HCT116 (cell line): ENCODE measurements at regions not wholly inside any gene's neighbourhood (a gene's known extent, or its start where the extent isn't known, plus 50 kb on each side); places are given as distances from the start of the nearest gene placed in this dataset.

Experiments
- ATAC-seq: fragments of 200-7000 bp; cut with Tn5 transposase; 2 replicates; pipeline ENCODE4 v1.9.1; 2020; ENCODE audit warnings: mild to moderate bottlenecking, moderate library complexity
- BruUV-seq: library from RNA; stranded (reverse); fragments of 400-500 nt; replicated peaks from 2 replicates; lab custom pipeline; 2021; lab: Mats Ljungman, UMichigan
- CTCF ChIA-PET: fragments of 300-600 bp; sonication (Branson Sonifier 250); formaldehyde crosslinking; loops from one replicate; lab custom pipeline; 2021; ENCODE audit warnings: antibody characterized with exemption; lab: Charles Lee
- POLR2A ChIA-PET: fragments of 300-600, 350-600 bp; sonication (Branson Sonifier 250); formaldehyde crosslinking; loops from one replicate; lab custom pipeline; 2021; ENCODE audit warnings: antibody characterized with exemption; lab: Charles Lee
- RAD21 ChIA-PET, 2 experiments: fragments of 300-600 bp; sonication (Branson Sonifier 250); formaldehyde crosslinking; loops; one replicate each; lab custom pipeline; 2023; ENCODE audit warnings: low total read pairs in 2 of 2; ENCODE audit not compliant: uncharacterized antibody in 2 of 2, unreplicated experiment in 2 of 2, low non-redundant PET in 1 of 2; lab: Charles Lee
- DNase-seq: peaks from one replicate; pipeline ENCODE4 v3.0.0-alpha.2; 2010; ENCODE audit warnings: low read depth, low spot score
- H2AFZ ChIP-seq: fragments of 200-600 bp; shearing (Covaris generic), sonication (generic); 2 replicates; pipeline ENCODE4 v1.6.1; 2017; ENCODE audit warnings: low read depth, mixed run types, mixed read lengths, antibody characterized with exemption, low read length; ENCODE audit not compliant: poor library complexity, severe bottlenecking
- H3K27ac ChIP-seq: 2 replicates; pipeline ENCODE4 v1.5.1; 2012; ENCODE audit warnings: low read depth, low read length
- H3K27me3 ChIP-seq: fragments of 200-600 bp; sonication (generic); 2 replicates; pipeline ENCODE4 v1.6.1; 2016; ENCODE audit warnings: mixed run types, low read length, mixed read lengths; ENCODE audit not compliant: insufficient read depth
- H3K36me3 ChIP-seq, 2 experiments: fragments of 200-500 bp in 1 of 2; fragments of 200-600 bp in 1 of 2; sonication (Bioruptor generic) in 1 of 2; sonication (generic) in 1 of 2; 2 replicates each; pipeline versions ENCODE4 v1.5.1 to v1.6.1; 2014 to 2016; ENCODE audit warnings: low read length in 2 of 2, inconsistent platforms in 1 of 2, mixed read lengths in 1 of 2, mixed run types in 1 of 2; ENCODE audit not compliant: insufficient read depth in 2 of 2, control insufficient read depth in 1 of 2
- H3K4me1 ChIP-seq, 2 experiments: fragments of 200-600 bp in 1 of 2; sonication (generic) in 1 of 2; 2 replicates each; pipeline versions ENCODE4 v1.5.1 to v1.6.1; 2012 to 2017; ENCODE audit warnings: low read length in 2 of 2, inconsistent platforms in 1 of 2, mild to moderate bottlenecking in 1 of 2, mixed read lengths in 1 of 2, mixed run types in 1 of 2, moderate library complexity in 1 of 2; ENCODE audit not compliant: insufficient read depth in 2 of 2, control insufficient read depth in 1 of 2
- H3K4me2 ChIP-seq: fragments of 200-600 bp; sonication (generic); 2 replicates; pipeline ENCODE4 v1.6.1; 2017; ENCODE audit warnings: mixed run types, low read length, mixed read lengths
- H3K4me3 ChIP-seq, 2 experiments: fragments of 200-600 bp in 1 of 2; sonication (generic) in 1 of 2; replicated peaks in 1 of 2; 2 replicates each; pipeline ENCODE4 v1.5.1; 2011 to 2016; ENCODE audit warnings: low read length in 2 of 2, control low read depth in 1 of 2, low read depth in 1 of 2, mild to moderate bottlenecking in 1 of 2, mixed read lengths in 1 of 2, mixed run types in 1 of 2
- H3K79me2 ChIP-seq: fragments of 200-600 bp; sonication (generic); 2 replicates; pipeline ENCODE4 v1.6.1; 2017; ENCODE audit warnings: mild to moderate bottlenecking, mixed run types, low read length, moderate library complexity, mixed read lengths; ENCODE audit not compliant: insufficient read depth
- H3K9ac ChIP-seq: fragments of 200-600 bp; sonication (generic); 2 replicates; pipeline ENCODE4 v1.6.1; 2016; ENCODE audit warnings: low read length, mixed read lengths
- H3K9me2 ChIP-seq: fragments of 200-600 bp; sonication (generic), shearing (Covaris generic); 2 replicates; pipeline ENCODE4 v1.6.1; 2017; ENCODE audit warnings: mixed run types, mild to moderate bottlenecking, moderate library complexity; ENCODE audit not compliant: insufficient read depth
- H3K9me3 ChIP-seq, 2 experiments: fragments of 200-500 bp in 1 of 2; fragments of 200-600 bp in 1 of 2; sonication (Bioruptor generic) in 1 of 2; sonication (generic) in 1 of 2; 2 replicates each; pipeline ENCODE4 v1.6.1; 2014 to 2017; ENCODE audit warnings: low read length in 2 of 2, mixed read lengths in 2 of 2, inconsistent platforms in 1 of 2, low read depth in 1 of 2, mild to moderate bottlenecking in 1 of 2, mixed run types in 1 of 2, moderate library complexity in 1 of 2; ENCODE audit not compliant: control insufficient read depth in 1 of 2, insufficient read depth in 1 of 2
- H4K20me1 ChIP-seq: fragments of 200-600 bp; sonication (generic), shearing (Covaris generic); 2 replicates; pipeline ENCODE4 v1.6.1; 2017; ENCODE audit warnings: mixed run types, mild to moderate bottlenecking, moderate library complexity; ENCODE audit not compliant: insufficient read depth
- CBX3 ChIP-seq: IDR thresholded peaks from 2 replicates; pipeline ENCODE4 v1.6.1; 2012; ENCODE audit warnings: low read depth
- ELF1 ChIP-seq: IDR thresholded peaks from 2 replicates; pipeline ENCODE4 v1.6.1; 2012; ENCODE audit warnings: low read depth, borderline replicate concordance
- EZH2 ChIP-seq: fragments of 200-600 bp; sonication (generic); IDR thresholded peaks from 2 replicates; pipeline ENCODE4 v1.6.1; 2017; ENCODE audit warnings: antibody characterized with exemption, mixed run types
- EZH2phosphoT487 ChIP-seq: fragments of 200-600 bp; IDR thresholded peaks from 2 replicates; pipeline ENCODE4 v1.6.1; 2018; ENCODE audit warnings: antibody characterized with exemption, borderline replicate concordance
- JUND ChIP-seq: IDR thresholded peaks from 2 replicates; pipeline ENCODE4 v1.6.1; 2012
- POLR2A ChIP-seq: IDR thresholded peaks from 2 replicates; pipeline ENCODE4 v1.7.0; 2011; ENCODE audit warnings: borderline replicate concordance; ENCODE audit not compliant: insufficient read depth, insufficient read length; ENCODE audit errors: extremely low read depth
- RAD21 ChIP-seq: IDR thresholded peaks from 2 replicates; pipeline ENCODE4 v1.6.1; 2012; ENCODE audit warnings: low read depth, mild to moderate bottlenecking
- SIN3A ChIP-seq: IDR thresholded peaks from 2 replicates; pipeline ENCODE4 v1.6.1; 2012; ENCODE audit warnings: low read depth
- SP1 ChIP-seq: IDR thresholded peaks from 2 replicates; pipeline ENCODE4 v1.6.1; 2012; ENCODE audit warnings: low read depth
- SRF ChIP-seq: IDR thresholded peaks from 2 replicates; pipeline ENCODE4 v1.6.1; 2012; ENCODE audit warnings: low read depth
- TCF7L2 ChIP-seq: IDR thresholded peaks from 2 replicates; pipeline ENCODE4 v1.7.0; 2011; ENCODE audit warnings: borderline replicate concordance, inconsistent platforms; ENCODE audit not compliant: insufficient read depth, insufficient read length; ENCODE audit errors: extremely low read depth
- ZNF274 ChIP-seq: fragments of 200-500 bp; sonication (Bioruptor generic); IDR thresholded peaks from 2 replicates; pipeline ENCODE4 v1.6.1; 2014; ENCODE audit warnings: mild to moderate bottlenecking, low read depth, low read length, inconsistent platforms
- intact Hi-C: fragments of 100-400 bp; cut with micrococcal nuclease; formaldehyde crosslinking; loops from 2 replicates; pipeline ENCODE4 v1.10.0; 2022
- TF ChIP-seq, protein P1 (sequence below): IDR thresholded peaks from 2 replicates; pipeline ENCODE4 v1.6.1; 2012; ENCODE audit warnings: low read depth
- TF ChIP-seq, protein P2 (sequence below): IDR thresholded peaks from 2 replicates; pipeline ENCODE4 v1.6.1; 2011; ENCODE audit warnings: mild to moderate bottlenecking, low read length, moderate library complexity; ENCODE audit not compliant: insufficient replicate concordance; ENCODE audit errors: extremely low read depth
- TF ChIP-seq, protein P3 (sequence below): IDR thresholded peaks from 2 replicates; pipeline ENCODE4 v1.6.1; 2012

DNA sequence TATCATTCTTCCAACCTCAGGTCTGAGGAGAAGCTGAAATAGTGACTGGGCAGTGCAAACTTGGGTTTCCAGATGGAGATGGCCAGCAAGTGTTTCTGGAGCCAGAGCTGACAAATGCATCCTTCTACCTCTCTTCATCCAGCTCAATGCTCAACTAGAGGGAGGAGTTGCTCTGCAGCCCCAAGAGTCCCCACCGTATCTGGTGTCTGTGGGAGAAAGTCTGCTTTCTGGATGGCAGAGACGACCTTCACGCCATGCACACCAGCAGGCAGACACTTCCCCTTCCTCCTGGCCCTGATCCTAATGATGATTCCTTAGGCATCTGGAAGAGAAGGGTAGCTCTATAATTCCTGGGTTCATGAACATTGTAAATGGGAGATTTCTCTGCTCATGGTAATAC is 127.4 kb upstream of the SPACA1 start (continued):
- TF ChIP-seq, protein P1, sequence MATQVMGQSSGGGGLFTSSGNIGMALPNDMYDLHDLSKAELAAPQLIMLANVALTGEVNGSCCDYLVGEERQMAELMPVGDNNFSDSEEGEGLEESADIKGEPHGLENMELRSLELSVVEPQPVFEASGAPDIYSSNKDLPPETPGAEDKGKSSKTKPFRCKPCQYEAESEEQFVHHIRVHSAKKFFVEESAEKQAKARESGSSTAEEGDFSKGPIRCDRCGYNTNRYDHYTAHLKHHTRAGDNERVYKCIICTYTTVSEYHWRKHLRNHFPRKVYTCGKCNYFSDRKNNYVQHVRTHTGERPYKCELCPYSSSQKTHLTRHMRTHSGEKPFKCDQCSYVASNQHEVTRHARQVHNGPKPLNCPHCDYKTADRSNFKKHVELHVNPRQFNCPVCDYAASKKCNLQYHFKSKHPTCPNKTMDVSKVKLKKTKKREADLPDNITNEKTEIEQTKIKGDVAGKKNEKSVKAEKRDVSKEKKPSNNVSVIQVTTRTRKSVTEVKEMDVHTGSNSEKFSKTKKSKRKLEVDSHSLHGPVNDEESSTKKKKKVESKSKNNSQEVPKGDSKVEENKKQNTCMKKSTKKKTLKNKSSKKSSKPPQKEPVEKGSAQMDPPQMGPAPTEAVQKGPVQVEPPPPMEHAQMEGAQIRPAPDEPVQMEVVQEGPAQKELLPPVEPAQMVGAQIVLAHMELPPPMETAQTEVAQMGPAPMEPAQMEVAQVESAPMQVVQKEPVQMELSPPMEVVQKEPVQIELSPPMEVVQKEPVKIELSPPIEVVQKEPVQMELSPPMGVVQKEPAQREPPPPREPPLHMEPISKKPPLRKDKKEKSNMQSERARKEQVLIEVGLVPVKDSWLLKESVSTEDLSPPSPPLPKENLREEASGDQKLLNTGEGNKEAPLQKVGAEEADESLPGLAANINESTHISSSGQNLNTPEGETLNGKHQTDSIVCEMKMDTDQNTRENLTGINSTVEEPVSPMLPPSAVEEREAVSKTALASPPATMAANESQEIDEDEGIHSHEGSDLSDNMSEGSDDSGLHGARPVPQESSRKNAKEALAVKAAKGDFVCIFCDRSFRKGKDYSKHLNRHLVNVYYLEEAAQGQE: no peak
- TF ChIP-seq SRF: no peak
- TF ChIP-seq POLR2A: no peak

DNA sequence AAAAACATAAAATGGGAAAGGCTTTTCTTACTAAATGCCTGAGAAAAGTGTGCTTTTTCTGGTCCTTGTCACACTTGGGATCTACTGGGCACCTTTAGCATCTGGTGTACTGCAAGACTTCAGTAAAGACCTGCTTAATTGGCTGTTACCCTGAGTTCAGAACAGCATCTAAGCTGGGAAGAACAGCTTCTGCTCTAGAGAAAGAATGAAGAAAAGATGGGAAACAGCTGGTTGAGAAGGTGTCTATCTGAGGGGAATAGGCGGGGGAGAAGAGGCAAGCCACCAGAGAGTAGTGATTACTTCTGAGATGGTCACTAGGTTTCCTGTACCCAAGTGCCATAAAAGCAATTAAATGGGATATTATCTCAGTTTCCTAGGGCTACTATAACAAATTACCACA is 128.2 kb upstream of the SPACA1 start:
- no peak for ATAC-seq
- no peaks in the 10 kb centered on the region for H3K9me2 ChIP-seq
- no peak overlapping the region for H3K4me2 ChIP-seq
- H3K79me2 ChIP-seq: no peaks in the 10 kb centered on the region
- intact Hi-C loops: no loop called here
- peaks cover 3% of the 10 kb centered on the region; the same call in 1 of the 2 replicates for H3K27me3 ChIP-seq
- H3K9ac ChIP-seq: no peak overlapping the region
- H3K27ac ChIP-seq: no peak overlapping the region
- no peaks in the 10 kb centered on the region for H3K9me3 ChIP-seq
- H3K36me3 ChIP-seq: no peaks in the 10 kb centered on the region
- no peaks in the 10 kb centered on the region for H4K20me1 ChIP-seq
- BruUV-seq: no TSS peak
- POLR2A ChIA-PET: no interaction called here
- RAD21 ChIA-PET: no interaction called here
- no peak overlapping the region for H2AFZ ChIP-seq
- H3K4me3 ChIP-seq: no peak overlapping the region
- DNase-seq: no peak
- TF ChIP-seq RAD21 (no peak), ELF1 (no peak), EZH2phosphoT487 (no peak), SP1 (no peak), SIN3A (no peak), CBX3 (no peak), EZH2 (no peak), TCF7L2 (no peak), ZNF274 (no peak), JUND (no peak), SRF (no peak)
- TF ChIP-seq, protein P2, sequence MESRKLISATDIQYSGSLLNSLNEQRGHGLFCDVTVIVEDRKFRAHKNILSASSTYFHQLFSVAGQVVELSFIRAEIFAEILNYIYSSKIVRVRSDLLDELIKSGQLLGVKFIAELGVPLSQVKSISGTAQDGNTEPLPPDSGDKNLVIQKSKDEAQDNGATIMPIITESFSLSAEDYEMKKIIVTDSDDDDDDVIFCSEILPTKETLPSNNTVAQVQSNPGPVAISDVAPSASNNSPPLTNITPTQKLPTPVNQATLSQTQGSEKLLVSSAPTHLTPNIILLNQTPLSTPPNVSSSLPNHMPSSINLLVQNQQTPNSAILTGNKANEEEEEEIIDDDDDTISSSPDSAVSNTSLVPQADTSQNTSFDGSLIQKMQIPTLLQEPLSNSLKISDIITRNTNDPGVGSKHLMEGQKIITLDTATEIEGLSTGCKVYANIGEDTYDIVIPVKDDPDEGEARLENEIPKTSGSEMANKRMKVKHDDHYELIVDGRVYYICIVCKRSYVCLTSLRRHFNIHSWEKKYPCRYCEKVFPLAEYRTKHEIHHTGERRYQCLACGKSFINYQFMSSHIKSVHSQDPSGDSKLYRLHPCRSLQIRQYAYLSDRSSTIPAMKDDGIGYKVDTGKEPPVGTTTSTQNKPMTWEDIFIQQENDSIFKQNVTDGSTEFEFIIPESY: no peak
- TF ChIP-seq, protein P3, sequence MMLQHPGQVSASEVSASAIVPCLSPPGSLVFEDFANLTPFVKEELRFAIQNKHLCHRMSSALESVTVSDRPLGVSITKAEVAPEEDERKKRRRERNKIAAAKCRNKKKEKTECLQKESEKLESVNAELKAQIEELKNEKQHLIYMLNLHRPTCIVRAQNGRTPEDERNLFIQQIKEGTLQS: no peak
- TF ChIP-seq, protein P1: no peak
- no peaks in the 10 kb centered on the region for H3K4me1 ChIP-seq
- CTCF ChIA-PET: no interaction called here
